NCI-H82 (cell line): ENCODE measurements at regions not wholly inside any gene's neighbourhood (a gene's known extent, or its start where the extent isn't known, plus 50 kb on each side); places are given as distances from the start of the nearest gene placed in this dataset.
A peak's percentile ranks its signal among the peaks of the same experiment; 100 is the strongest.
"Not testable (repeated sequence)": the region's sequence is repeated elsewhere in the genome, so short reads cannot be mapped to it uniquely, and the experiment has no call there.

Source experiments
- DNase-seq: peaks from one replicate; lab custom pipeline; 2025; lab: John Stamatoyannopoulos, UW

DNA sequence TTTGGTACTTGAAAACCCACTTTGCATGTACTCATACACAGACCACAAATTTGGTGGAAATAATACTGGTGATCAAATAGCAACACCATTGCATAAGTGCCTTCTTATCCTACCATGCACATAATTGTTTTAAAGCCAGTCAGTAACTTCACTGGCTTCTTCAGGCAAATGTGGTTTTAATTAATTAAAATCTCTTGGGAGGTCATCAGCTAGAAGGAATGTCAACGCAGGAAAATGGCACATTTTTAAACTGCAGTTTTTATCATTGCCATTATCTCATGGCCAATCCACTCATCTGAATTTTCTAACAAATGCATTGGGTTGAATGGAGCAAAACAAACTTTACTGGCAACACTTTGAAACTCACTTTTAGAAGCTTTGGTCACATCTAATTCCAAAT lies 105.7 kb upstream of the ZPLD1 start:
- no peak for DNase-seq

- DNase-seq, result no peak
Measured at GRCh38 chr3:102329561-102329960, 105.3 kb upstream of the ZPLD1 start.

GRCh38 chr3:102332205-102332604 lies 102.6 kb upstream of the ZPLD1 start:
- DNase-seq, result no peak

DNA sequence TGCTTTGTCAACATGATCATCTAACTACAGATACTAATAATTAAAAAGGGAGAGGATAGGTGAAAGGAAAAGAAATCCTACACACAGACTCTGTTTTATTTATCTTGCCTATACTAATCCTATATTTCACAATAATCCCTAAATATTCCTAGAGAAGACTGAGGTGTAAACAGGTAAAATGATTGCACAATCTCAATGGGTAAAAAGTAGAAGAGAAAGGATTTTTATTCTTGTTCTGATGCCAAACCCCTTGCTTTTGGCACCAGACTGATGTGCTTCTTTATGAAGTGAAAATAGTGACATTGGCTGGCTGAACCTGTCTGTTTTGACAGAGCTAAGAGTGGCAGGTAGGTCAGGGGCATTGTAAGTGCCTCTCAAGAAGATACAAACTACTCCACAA lies 101.9 kb upstream of the ZPLD1 start:
- DNase-seq, result no peak

GRCh38 chr3:102336130-102336529 lies 98.7 kb upstream of the ZPLD1 start:
- DNase-seq, result no peak

GRCh38 chr3:102339671-102340070 lies 95.1 kb upstream of the ZPLD1 start:
- no peak for DNase-seq

DNA sequence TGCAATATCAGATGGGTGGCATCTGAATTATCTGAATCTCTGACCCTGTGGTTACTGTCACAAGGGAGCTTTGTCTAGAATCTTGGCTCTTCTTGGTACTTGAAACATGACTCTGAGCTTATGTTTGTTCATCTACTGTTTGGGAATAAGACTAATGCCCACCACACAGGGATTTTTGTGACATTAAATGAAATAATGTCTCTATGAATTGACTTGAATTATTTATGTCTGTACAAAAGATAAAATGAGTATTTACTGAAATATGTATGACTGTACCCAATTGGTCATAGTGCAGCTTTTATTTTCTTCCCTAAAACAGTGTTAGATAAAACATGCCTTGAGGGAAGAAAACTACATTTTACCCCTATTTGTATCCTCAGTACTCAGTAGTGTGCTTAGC lies 87.9 kb upstream of the ZPLD1 start:
- DNase-seq, result no peak

GRCh38 chr3:102348904-102349303 lies 85.9 kb upstream of the ZPLD1 start:
- no peak for DNase-seq

- no peak for DNase-seq
Measured at GRCh38 chr3:102353148-102353547, 81.7 kb upstream of the ZPLD1 start.

GRCh38 chr3:102353805-102354204 lies 81.0 kb upstream of the ZPLD1 start:
- no peak for DNase-seq

DNA sequence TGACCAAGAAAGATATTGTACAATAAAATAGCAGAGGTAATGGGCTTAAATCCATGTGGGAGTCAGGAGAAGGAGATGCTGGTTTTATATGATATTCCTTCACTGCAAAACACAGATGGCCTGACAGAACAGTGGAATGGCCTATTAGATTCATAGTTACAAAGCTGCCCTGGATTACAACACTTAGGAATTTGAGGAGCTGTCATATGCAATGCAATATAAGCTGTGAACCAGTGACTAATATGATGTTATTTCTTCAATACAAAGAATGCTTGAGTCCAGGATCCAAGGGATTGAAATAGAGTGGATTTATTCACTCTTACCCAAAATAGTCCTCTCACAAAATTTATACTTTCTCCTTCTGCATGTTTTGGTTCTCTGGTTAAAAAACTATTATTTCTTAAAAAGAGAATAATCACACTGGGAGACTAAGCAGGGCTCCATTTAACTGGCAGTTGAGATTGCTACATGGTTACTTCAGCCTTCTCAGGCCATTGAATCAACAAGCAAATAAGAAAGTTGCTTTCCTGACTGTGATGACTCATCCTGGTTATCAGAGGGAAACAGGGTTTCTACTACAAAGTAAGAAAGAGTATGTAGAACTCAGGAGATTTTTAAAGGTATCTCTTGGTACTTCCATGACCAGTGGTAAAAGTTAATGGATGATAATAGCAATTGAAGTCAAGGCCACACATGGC lies 79.8 kb upstream of the ZPLD1 start:
- DNase-seq, result no peak

DNA sequence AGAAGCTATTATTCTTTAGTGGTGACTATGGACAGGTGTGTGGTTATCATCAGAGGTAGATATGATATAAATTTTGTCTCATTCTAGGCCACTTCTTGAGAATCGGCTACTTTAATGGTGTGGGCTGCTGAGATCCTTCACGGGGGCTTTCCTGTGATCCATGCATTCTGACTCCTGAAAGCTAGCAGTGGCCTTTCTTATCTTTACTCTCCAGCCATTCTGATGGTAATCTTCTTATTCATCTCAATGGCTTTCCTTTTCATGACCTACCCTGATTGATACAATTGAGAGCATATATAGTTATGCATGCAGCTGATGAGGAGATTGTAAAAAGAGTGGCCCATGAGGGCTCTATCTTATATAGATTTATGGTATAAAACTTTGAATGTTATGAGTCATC lies 78.3 kb upstream of the ZPLD1 start:
- DNase-seq, result no peak

DNA sequence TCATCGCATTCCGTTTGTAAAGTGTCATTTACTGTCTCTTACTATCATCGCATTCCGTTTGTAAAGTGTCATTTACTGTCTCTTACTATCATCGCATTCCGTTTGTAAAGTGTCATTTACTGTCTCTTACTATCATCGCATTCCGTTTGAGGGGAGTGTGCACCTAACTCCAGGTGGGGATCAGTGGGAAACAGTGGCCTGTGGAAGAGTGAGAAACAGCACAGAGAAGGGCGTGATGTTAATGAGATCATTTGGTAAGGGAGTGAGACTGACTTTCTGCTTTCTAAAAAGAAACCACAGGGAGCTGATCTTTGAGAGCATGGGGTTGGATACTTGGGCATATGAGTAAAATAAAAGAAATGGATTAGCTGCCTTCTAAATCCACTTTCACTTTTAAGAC lies 77.5 kb upstream of the ZPLD1 start:
- DNase-seq, result not testable (repeated sequence)

GRCh38 chr3:102360183-102360860 lies 74.5 kb upstream of the ZPLD1 start:
- DNase-seq, result no peak

- DNase-seq, result no peak
Measured at GRCh38 chr3:102361101-102361500, 73.7 kb upstream of the ZPLD1 start.

DNA sequence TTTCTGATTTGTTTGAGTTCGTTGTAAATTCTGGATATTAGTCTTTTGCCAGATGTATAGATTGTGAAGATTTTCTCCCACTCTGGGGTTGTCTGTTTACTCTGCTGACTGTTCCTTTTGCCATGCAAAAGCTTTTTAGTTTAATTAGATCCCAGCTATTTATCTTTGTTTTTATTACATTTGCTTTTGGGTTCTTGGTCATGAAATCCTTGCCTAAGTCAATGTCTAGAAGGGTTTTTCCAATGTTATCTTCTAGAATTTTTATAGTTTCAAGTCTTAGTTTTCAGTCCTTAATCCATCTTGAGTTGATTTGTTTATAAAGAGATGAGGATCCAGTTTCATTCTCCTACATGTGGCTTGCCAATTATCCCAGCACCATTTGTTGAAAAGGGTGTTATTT lies 68.7 kb upstream of the ZPLD1 start:
- DNase-seq, result not testable (repeated sequence)

GRCh38 chr3:102374863-102375634 lies 59.8 kb upstream of the ZPLD1 start:
- peak; percentile 54 for DNase-seq

- peak; percentile 99 for DNase-seq
Measured at GRCh38 chr3:102378216-102378615, 56.6 kb upstream of the ZPLD1 start.

DNA sequence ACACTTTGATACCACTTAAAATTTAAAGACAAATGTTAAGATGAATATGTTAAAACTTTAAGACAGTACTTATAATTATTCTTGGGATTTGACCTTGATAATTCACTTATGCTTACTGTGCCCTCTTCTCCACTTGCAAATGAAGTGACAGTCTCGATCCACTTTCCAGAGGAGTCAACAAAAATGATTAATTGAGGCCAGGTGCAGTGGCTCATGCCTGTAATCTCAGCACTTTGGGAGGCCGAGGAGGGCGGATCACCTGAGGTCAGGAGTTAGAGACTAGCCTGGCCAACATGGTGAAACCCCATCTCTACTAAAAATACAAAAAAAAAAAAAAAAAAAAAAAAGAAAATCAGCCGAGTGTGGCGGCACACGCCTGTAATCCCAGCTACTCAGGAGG lies 52.6 kb upstream of the ZPLD1 start:
- peak; percentile 97 for DNase-seq
